ENCODE measurements at regions not wholly inside any gene's neighbourhood (a gene's known extent, or its start where the extent isn't known, plus 50 kb on each side); places are given as distances from the start of the nearest gene placed in this dataset.

GRCh38 chr7:101707587-101707986, 78.5 kb upstream of the MYL10 start:
- peaks cover 1% of the 10 kb centered on the region for H3K9me3 Mint-ChIP-seq (ENCODE audit: unreplicated experiment)
- no peak for TF ChIP-seq CTCF (IDR thresholded peaks at IDR 0.05; ENCODE audit: partially characterized antibody, unreplicated experiment)
- H3K27ac Mint-ChIP-seq (ENCODE audit: unreplicated experiment): no peak overlapping the region
- H3K4me1 Mint-ChIP-seq (ENCODE audit: low read depth, unreplicated experiment): no peaks in the 10 kb centered on the region
- no peaks in the 10 kb centered on the region for H3K36me3 Mint-ChIP-seq (ENCODE audit: unreplicated experiment)
- no peak for DNase-seq
- no peak overlapping the region for H3K4me3 Mint-ChIP-seq (ENCODE audit: unreplicated experiment)
- H3K27me3 Mint-ChIP-seq (ENCODE audit: unreplicated experiment): peaks cover 2% of the 10 kb centered on the region

DNA sequence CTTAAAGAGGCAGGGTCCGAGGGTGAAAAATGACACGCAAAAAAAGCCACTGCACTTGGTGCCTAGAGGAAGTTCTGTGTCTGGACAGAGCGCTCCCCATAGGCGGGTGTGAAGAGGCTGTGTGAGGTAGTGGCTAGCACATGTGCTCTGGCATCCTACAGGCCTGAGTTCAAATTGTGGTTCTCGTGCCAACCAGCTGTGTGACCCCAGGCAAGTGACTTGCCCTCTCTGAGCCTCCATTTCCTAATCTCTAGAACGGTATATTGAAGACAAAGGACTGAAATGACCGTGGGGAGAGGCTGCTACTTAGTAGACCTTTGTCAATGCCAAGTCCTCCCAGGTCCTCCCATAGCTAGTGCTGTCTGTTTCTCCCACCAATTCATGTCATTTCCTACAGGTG, 79.1 kb upstream of the MYL10 start:
- Mint-ChIP-seq H3K4me3 (ENCODE audit: unreplicated experiment) (no peak overlapping the region), H3K27ac (ENCODE audit: unreplicated experiment) (no peak overlapping the region), H3K9me3 (ENCODE audit: unreplicated experiment) (peaks cover 1% of the 10 kb centered on the region), H3K36me3 (ENCODE audit: unreplicated experiment) (no peaks in the 10 kb centered on the region), H3K27me3 (ENCODE audit: unreplicated experiment) (peaks cover 2% of the 10 kb centered on the region), H3K4me1 (ENCODE audit: low read depth, unreplicated experiment) (no peaks in the 10 kb centered on the region)
- no peak for DNase-seq
- no peak for TF ChIP-seq CTCF (IDR thresholded peaks at IDR 0.05; ENCODE audit: partially characterized antibody, unreplicated experiment)

DNA sequence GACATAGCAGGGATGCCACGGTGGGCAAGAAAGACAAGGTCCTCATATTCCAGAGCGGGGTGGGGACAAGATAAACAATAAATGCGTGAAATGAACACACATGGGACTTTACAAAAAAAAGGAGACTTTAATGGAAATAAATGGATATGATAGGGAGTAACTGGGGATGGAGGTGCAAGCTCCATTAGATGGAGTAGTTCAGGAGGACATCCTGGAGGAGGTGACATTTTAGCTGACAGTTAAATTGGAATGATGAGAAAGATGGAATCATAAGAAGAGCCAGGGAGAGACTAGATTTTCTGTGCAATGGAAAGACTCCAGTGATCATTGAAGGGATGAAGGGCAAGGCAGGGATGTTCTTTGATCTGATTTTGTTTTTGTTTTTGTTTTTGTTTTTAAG, 83.6 kb upstream of the MYL10 start:
- DNase-seq: no peak
- Mint-ChIP-seq H3K9me3 (ENCODE audit: unreplicated experiment) (peaks cover 3% of the 10 kb centered on the region), H3K27ac (ENCODE audit: unreplicated experiment) (no peak overlapping the region), H3K4me3 (ENCODE audit: unreplicated experiment) (no peak overlapping the region), H3K4me1 (ENCODE audit: low read depth, unreplicated experiment) (peaks cover 4% of the 10 kb centered on the region), H3K27me3 (ENCODE audit: unreplicated experiment) (peaks cover 5% of the 10 kb centered on the region), H3K36me3 (ENCODE audit: unreplicated experiment) (no peaks in the 10 kb centered on the region)
- no peak for TF ChIP-seq CTCF (IDR thresholded peaks at IDR 0.05; ENCODE audit: partially characterized antibody, unreplicated experiment)

GRCh38 chr7:101714097-101714496, 85.0 kb upstream of the MYL10 start:
- H3K9me3 Mint-ChIP-seq (ENCODE audit: unreplicated experiment): peaks cover 7% of the 10 kb centered on the region
- no peaks in the 10 kb centered on the region for H3K36me3 Mint-ChIP-seq (ENCODE audit: unreplicated experiment)
- no peak for DNase-seq
- peaks cover 6% of the 10 kb centered on the region for H3K4me1 Mint-ChIP-seq (ENCODE audit: low read depth, unreplicated experiment)
- no peak overlapping the region for H3K27ac Mint-ChIP-seq (ENCODE audit: unreplicated experiment)
- H3K27me3 Mint-ChIP-seq (ENCODE audit: unreplicated experiment): peaks cover 6% of the 10 kb centered on the region
- no peak for TF ChIP-seq CTCF (IDR thresholded peaks at IDR 0.05; ENCODE audit: partially characterized antibody, unreplicated experiment)
- no peak overlapping the region for H3K4me3 Mint-ChIP-seq (ENCODE audit: unreplicated experiment)

- TF ChIP-seq CTCF (IDR thresholded peaks at IDR 0.05; ENCODE audit: partially characterized antibody, unreplicated experiment): no peak
These were observed 88.7 kb upstream of the MYL10 start for GRCh38 chr7:101717628-101718357.

More at GRCh38 chr7:101717628-101718357, 88.7 kb upstream of the MYL10 start:
- Mint-ChIP-seq H3K4me3 (ENCODE audit: unreplicated experiment) (peak overlapping the region; percentile 74), H3K36me3 (ENCODE audit: unreplicated experiment) (no peaks in the 10 kb centered on the region), H3K4me1 (ENCODE audit: low read depth, unreplicated experiment) (peaks cover 6% of the 10 kb centered on the region), H3K27ac (ENCODE audit: unreplicated experiment) (peak overlapping the region; percentile 82), H3K9me3 (ENCODE audit: unreplicated experiment) (peaks cover 8% of the 10 kb centered on the region), H3K27me3 (ENCODE audit: unreplicated experiment) (peaks cover 7% of the 10 kb centered on the region)
- DNase-seq: peak; percentile 69
